NT2/D1 (cell line): ENCODE measurements at regions not wholly inside any gene's neighbourhood (a gene's known extent, or its start where the extent isn't known, plus 50 kb on each side); places are given as distances from the start of the nearest gene placed in this dataset.

Experiments used
- SUZ12 ChIP-seq: IDR thresholded peaks from 2 replicates; pipeline ENCODE4 v1.6.1; 2011; ENCODE audit not compliant: insufficient read length, insufficient read depth; ENCODE audit errors: extremely low read depth
- YY1 ChIP-seq: IDR thresholded peaks from 2 replicates; pipeline ENCODE4 v1.6.1; 2011; ENCODE audit not compliant: insufficient read length, insufficient read depth

DNA sequence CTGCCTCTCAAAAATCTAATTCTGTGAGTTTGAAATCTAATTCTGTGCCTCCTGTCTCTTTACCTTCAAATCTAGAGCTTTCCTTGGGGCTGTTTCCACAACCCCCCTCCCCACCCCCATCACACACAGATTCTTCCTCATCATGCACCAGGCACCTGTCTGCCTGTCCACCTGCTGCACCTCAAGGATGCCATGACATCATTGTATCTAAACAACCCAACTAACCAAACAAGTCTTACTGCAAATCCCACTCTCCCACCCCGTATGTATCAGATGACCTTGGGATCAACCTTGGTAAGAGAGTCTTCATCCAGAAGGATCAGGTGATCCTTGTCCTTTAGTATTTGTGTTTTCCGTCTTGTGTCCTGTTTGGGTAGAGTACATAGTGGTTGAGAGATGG lies 102.7 kb upstream of the SIM2 start:
- TF ChIP-seq YY1 (no peak), SUZ12 (no peak)
